Neural crest cell (in vitro differentiated cells): ENCODE measurements at regions not wholly inside any gene's neighbourhood (a gene's known extent, or its start where the extent isn't known, plus 50 kb on each side); places are given as distances from the start of the nearest gene placed in this dataset.

Experiments used
- DNase-seq: peaks from one replicate; pipeline ENCODE4 v3.0.0; 2021; ENCODE audit warnings: low read depth, mixed read lengths, low spot score
- H3K27ac Mint-ChIP-seq: one replicate; pipeline ENCODE4 v1.8.0; 2021; ENCODE audit warnings: mild to moderate bottlenecking, mixed read lengths; ENCODE audit not compliant: unreplicated experiment
- H3K27me3 Mint-ChIP-seq: 2 replicates; pipeline ENCODE4 v1.8.0; 2021; ENCODE audit warnings: low read depth, mild to moderate bottlenecking, mixed read lengths
- H3K36me3 Mint-ChIP-seq: 2 replicates; pipeline ENCODE4 v1.8.0; 2021; ENCODE audit warnings: low read depth, mild to moderate bottlenecking, mixed read lengths
- H3K4me1 Mint-ChIP-seq: 2 replicates; pipeline ENCODE4 v1.8.0; 2021; ENCODE audit warnings: mixed read lengths
- H3K4me3 Mint-ChIP-seq: one replicate; pipeline ENCODE4 v1.8.0; 2021; ENCODE audit warnings: mild to moderate bottlenecking, mixed read lengths
- H3K9me3 Mint-ChIP-seq: 2 replicates; pipeline ENCODE4 v1.8.0; 2021; ENCODE audit warnings: mixed read lengths
- CTCF ChIP-seq: fragments of 200-600 bp; sonication (generic); conservative IDR thresholded peaks from 2 replicates; pipeline ENCODE4 v1.5.0; 2021; ENCODE audit warnings: antibody characterized with exemption, mild to moderate bottlenecking

- Mint-ChIP-seq H3K4me1 (peaks cover 6% of the 10 kb centered on the region), H3K27me3 (peaks cover 3% of the 10 kb centered on the region), H3K36me3 (no peaks in the 10 kb centered on the region)
Observed at GRCh38 chr7:32178677-32179366, 108.6 kb upstream of the PDE1C start.

GRCh38 chr7:32177232-32177631, 107.0 kb upstream of the PDE1C start:
- Mint-ChIP-seq H3K4me1 (peaks cover 6% of the 10 kb centered on the region), H3K36me3 (no peaks in the 10 kb centered on the region), H3K9me3 (no peaks in the 10 kb centered on the region), H3K27ac (no peak overlapping the region), H3K4me3 (no peak overlapping the region), H3K27me3 (peaks cover 3% of the 10 kb centered on the region)
- TF ChIP-seq CTCF: no peak
- no peak for DNase-seq

More at GRCh38 chr7:32178677-32179366, 108.6 kb upstream of the PDE1C start:
- no peak for TF ChIP-seq CTCF
- H3K4me3 Mint-ChIP-seq: no peak overlapping the region
- no peak for DNase-seq
- no peak overlapping the region for H3K27ac Mint-ChIP-seq
- no peaks in the 10 kb centered on the region for H3K9me3 Mint-ChIP-seq

- no peaks in the 10 kb centered on the region for H3K27me3 Mint-ChIP-seq
- no peak for DNase-seq
- TF ChIP-seq CTCF: no peak
- H3K4me1 Mint-ChIP-seq: peaks cover 6% of the 10 kb centered on the region
- H3K27ac Mint-ChIP-seq: no peak overlapping the region
- no peaks in the 10 kb centered on the region for H3K36me3 Mint-ChIP-seq
- H3K9me3 Mint-ChIP-seq: peaks cover 2% of the 10 kb centered on the region
- no peak overlapping the region for H3K4me3 Mint-ChIP-seq
Observed at GRCh38 chr7:32175099-32175498, 104.9 kb upstream of the PDE1C start.

GRCh38 chr7:32171248-32171647, 101.0 kb upstream of the PDE1C start:
- Mint-ChIP-seq H3K4me1 (peaks cover 6% of the 10 kb centered on the region), H3K4me3 (no peak overlapping the region), H3K36me3 (no peaks in the 10 kb centered on the region), H3K27ac (no peak overlapping the region), H3K9me3 (peaks cover 2% of the 10 kb centered on the region), H3K27me3 (peaks cover 2% of the 10 kb centered on the region)
- DNase-seq: no peak
- no peak for TF ChIP-seq CTCF

GRCh38 chr7:32170838-32171237, 100.6 kb upstream of the PDE1C start:
- peaks cover 2% of the 10 kb centered on the region for H3K9me3 Mint-ChIP-seq
- no peaks in the 10 kb centered on the region for H3K36me3 Mint-ChIP-seq
- peaks cover 6% of the 10 kb centered on the region for H3K4me1 Mint-ChIP-seq
- DNase-seq: no peak
- no peak overlapping the region for H3K4me3 Mint-ChIP-seq
- peaks cover 2% of the 10 kb centered on the region for H3K27me3 Mint-ChIP-seq
- no peak for TF ChIP-seq CTCF
- no peak overlapping the region for H3K27ac Mint-ChIP-seq
